ENCODE measurements at regions not wholly inside any gene's neighbourhood (a gene's known extent, or its start where the extent isn't known, plus 50 kb on each side); places are given as distances from the start of the nearest gene placed in this dataset.

DNA sequence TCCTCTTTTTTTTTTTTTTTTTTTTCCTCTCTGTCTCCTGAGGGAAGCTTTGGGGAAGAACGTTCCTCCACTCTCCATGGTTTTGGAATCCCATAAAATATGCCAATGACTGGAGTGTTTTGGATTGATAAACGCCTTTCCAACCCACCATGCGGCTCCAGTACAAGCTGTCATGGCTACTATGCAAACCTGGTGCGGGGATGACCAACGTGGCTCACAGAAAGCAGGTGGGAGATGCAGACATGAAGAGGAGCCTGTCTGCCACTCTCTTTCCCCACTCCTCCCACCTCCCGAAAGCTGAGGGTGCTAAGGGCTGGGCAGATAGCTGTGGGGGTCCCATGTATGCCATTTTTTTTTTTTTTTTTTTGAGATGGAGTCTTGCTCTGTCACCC lies 69.9 kb upstream of the SEC14L1 start:
- no peak for TF ChIP-seq YY1 (IDR thresholded peaks at IDR 0.05; ENCODE audit: insufficient read depth, insufficient read length)
- no peak for TF ChIP-seq SUZ12 (IDR thresholded peaks at IDR 0.05; ENCODE audit: extremely low read depth, insufficient read depth, insufficient read length)
- no peak for TF ChIP-seq ZNF274 (IDR thresholded peaks at IDR 0.05; ENCODE audit: low read depth, low read length)
